Sigmoid colon (tissue), 6 donors: ENCODE measurements at regions not wholly inside any gene's neighbourhood (a gene's known extent, or its start where the extent isn't known, plus 50 kb on each side); places are given as distances from the start of the nearest gene placed in this dataset.

Experiments
- DNase-seq: peaks from one replicate; pipeline ENCODE4 v3.0.0-alpha.2; 2019
- H3K27ac ChIP-seq, 4 donors: fragments of 200-600 bp; sonication (generic); one replicate each; pipeline ENCODE4 v1.5.1; 2016 to 2019; ENCODE audit warnings: mild to moderate bottlenecking in 1 of 4
- H3K27me3 ChIP-seq, 3 donors: fragments of 200-600 bp; sonication (generic); one replicate each; pipeline ENCODE4 v1.5.1; 2019; ENCODE audit warnings: mild to moderate bottlenecking in 1 of 3
- H3K36me3 ChIP-seq, 4 donors: fragments of 200-600 bp; sonication (generic); one replicate each; pipeline ENCODE4 v1.5.1; 2016 to 2019
- H3K4me1 ChIP-seq, 4 donors: fragments of 200-600 bp; sonication (generic); one replicate each; pipeline ENCODE4 v1.5.1; 2017 to 2019
- H3K4me3 ChIP-seq, 4 donors: fragments of 200-600 bp; sonication (generic); one replicate each; pipeline ENCODE4 v1.5.1; 2017 to 2019; ENCODE audit warnings: mild to moderate bottlenecking in 2 of 4, moderate library complexity in 1 of 4
- H3K9me3 ChIP-seq, 4 donors: fragments of 200-600 bp in 3 of 4; sonication (generic) in 3 of 4; one replicate each; pipeline versions ENCODE4 v1.5.1 to v1.6.1; 2013 to 2019
- EP300 ChIP-seq, 4 donors: sonication (generic); formaldehyde crosslinking; IDR thresholded peaks; one replicate each; pipeline ENCODE4 v1.6.1; 2017; ENCODE audit warnings: antibody characterized with exemption in 4 of 4
- POLR2A ChIP-seq, 2 donors: fragments of 450-650 bp; IDR thresholded peaks; one replicate each; pipeline ENCODE4 v1.6.1; 2016; ENCODE audit warnings: antibody characterized with exemption in 2 of 2, mild to moderate bottlenecking in 2 of 2, moderate library complexity in 2 of 2
- POLR2AphosphoS5 ChIP-seq, 4 donors: sonication (generic); formaldehyde crosslinking; IDR thresholded peaks; one replicate each; pipeline ENCODE4 v1.6.1; 2017; ENCODE audit warnings: antibody characterized with exemption in 4 of 4
- WGBS, 2 donors: extraction: QIAGEN DNeasy Blood & Tissue Kit; methylation state at CpG; one replicate each; pipeline ENCODE4 v1.1.7; 2013; 5-methylcytosine and 5-hydroxymethylcytosine counted together
- intact Hi-C: fragments of 100-400 bp; cut with DNase I; formaldehyde crosslinking; loops from one replicate; pipeline ENCODE4 v1.15.1; 2023
- TF ChIP-seq, protein P1 (sequence below), 4 experiments: fragments of 450-650 bp in 3 of 4; fragments of 200-600 bp in 1 of 4; IDR thresholded peaks; one replicate each; pipeline ENCODE4 v1.5.1; 2016 to 2019; ENCODE audit warnings: antibody characterized with exemption in 4 of 4, mild to moderate bottlenecking in 3 of 4, moderate library complexity in 2 of 4
- donor health status: healthy with polysubstance abuse.
- donor health status: healthy.

GRCh38 chr16:51710905-51711563, 560.0 kb upstream of the SALL1 start:
- no peaks in the 10 kb centered on the region for H3K36me3 ChIP-seq
- no peak for TF ChIP-seq POLR2AphosphoS5 (IDR thresholded peaks at IDR 0.05)
- TF ChIP-seq, protein P1, sequence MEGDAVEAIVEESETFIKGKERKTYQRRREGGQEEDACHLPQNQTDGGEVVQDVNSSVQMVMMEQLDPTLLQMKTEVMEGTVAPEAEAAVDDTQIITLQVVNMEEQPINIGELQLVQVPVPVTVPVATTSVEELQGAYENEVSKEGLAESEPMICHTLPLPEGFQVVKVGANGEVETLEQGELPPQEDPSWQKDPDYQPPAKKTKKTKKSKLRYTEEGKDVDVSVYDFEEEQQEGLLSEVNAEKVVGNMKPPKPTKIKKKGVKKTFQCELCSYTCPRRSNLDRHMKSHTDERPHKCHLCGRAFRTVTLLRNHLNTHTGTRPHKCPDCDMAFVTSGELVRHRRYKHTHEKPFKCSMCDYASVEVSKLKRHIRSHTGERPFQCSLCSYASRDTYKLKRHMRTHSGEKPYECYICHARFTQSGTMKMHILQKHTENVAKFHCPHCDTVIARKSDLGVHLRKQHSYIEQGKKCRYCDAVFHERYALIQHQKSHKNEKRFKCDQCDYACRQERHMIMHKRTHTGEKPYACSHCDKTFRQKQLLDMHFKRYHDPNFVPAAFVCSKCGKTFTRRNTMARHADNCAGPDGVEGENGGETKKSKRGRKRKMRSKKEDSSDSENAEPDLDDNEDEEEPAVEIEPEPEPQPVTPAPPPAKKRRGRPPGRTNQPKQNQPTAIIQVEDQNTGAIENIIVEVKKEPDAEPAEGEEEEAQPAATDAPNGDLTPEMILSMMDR (IDR thresholded peaks at IDR 0.05) = no peak
- H3K27ac ChIP-seq = no peak overlapping the region
- no peaks in the 10 kb centered on the region for H3K4me1 ChIP-seq
- 82 to 85% methylated on average over 2 of the region's 2 CpGs for WGBS, 2 donors
- H3K27me3 ChIP-seq = no peaks in the 10 kb centered on the region
- H3K9me3 ChIP-seq = peaks cover 0 to 2% (median 0%) of the 10 kb centered on the region in 4 donors
- no peak for DNase-seq
- intact Hi-C loops = no loop called here
- H3K4me3 ChIP-seq = no peak overlapping the region

- Histone ChIP-seq H3K9me3 (no peaks in the 10 kb centered on the region), H3K27ac (no peak overlapping the region), H3K27me3 (no peaks in the 10 kb centered on the region), H3K36me3 (no peaks in the 10 kb centered on the region), H3K4me3 (no peak overlapping the region), H3K4me1 (no peaks in the 10 kb centered on the region)
- TF ChIP-seq POLR2AphosphoS5 (IDR thresholded peaks at IDR 0.05) = no peak
- no peak for TF ChIP-seq EP300 (IDR thresholded peaks at IDR 0.05)
- TF ChIP-seq POLR2A (IDR thresholded peaks at IDR 0.05) = no peak
- TF ChIP-seq, protein P1 (IDR thresholded peaks at IDR 0.05) = no peak
- intact Hi-C loops = no loop called here
- 82 to 87% methylated on average over 10 of the region's 10 CpGs for WGBS, 2 donors
- no peak for DNase-seq
These were observed 559.1 kb upstream of the SALL1 start for GRCh38 chr16:51710186-51710585.

- intact Hi-C loops = no loop called here
- H3K9me3 ChIP-seq = no peaks in the 10 kb centered on the region
- 72 to 74% methylated on average over 4 of the region's 4 CpGs for WGBS, 2 donors
- H3K27me3 ChIP-seq = no peaks in the 10 kb centered on the region
- no peaks in the 10 kb centered on the region for H3K4me1 ChIP-seq
- no peak for DNase-seq
- no peak for TF ChIP-seq POLR2AphosphoS5 (IDR thresholded peaks at IDR 0.05)
- TF ChIP-seq EP300 (IDR thresholded peaks at IDR 0.05) = no peak
- TF ChIP-seq, protein P1 (IDR thresholded peaks at IDR 0.05) = no peak
- TF ChIP-seq POLR2A (IDR thresholded peaks at IDR 0.05) = no peak
- H3K27ac ChIP-seq = no peak overlapping the region
- H3K36me3 ChIP-seq = no peaks in the 10 kb centered on the region
- H3K4me3 ChIP-seq = no peak overlapping the region
These were observed 557.8 kb upstream of the SALL1 start for GRCh38 chr16:51708861-51709260.

DNA sequence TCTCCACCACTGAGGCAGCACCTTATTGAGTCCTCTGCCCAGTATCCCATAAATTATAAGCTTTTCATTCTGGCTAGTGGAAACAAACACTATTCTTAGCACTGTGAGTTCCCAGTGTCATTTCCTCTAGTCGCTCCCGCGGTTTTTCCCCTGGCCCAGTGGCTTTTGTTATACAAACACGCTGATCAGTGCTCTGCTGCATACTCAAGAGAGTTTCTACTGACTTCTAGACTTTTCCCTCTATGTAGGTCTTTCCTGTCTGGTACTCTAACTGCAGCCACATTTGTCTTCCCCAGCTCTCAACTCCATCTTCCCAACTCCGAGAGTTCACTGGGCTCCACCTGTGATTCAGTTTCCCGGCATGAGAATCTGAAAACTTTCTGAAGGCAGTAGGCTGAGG, 556.6 kb upstream of the SALL1 start:
- no peak for DNase-seq
- no peaks in the 10 kb centered on the region for H3K9me3 ChIP-seq
- WGBS, 2 donors = 40 to 66% methylated on average over 6 of the region's 6 CpGs
- H3K4me3 ChIP-seq = no peak overlapping the region
- TF ChIP-seq EP300 (IDR thresholded peaks at IDR 0.05) (no peak), POLR2A (IDR thresholded peaks at IDR 0.05) (no peak), POLR2AphosphoS5 (IDR thresholded peaks at IDR 0.05) (no peak)
- TF ChIP-seq, protein P1 (IDR thresholded peaks at IDR 0.05) = no peak
- H3K27me3 ChIP-seq = no peaks in the 10 kb centered on the region
- H3K27ac ChIP-seq = no peak overlapping the region
- no peaks in the 10 kb centered on the region for H3K4me1 ChIP-seq
- no peaks in the 10 kb centered on the region for H3K36me3 ChIP-seq
- intact Hi-C loops = no loop called here

GRCh38 chr16:51705142-51705541, 554.1 kb upstream of the SALL1 start:
- Histone ChIP-seq H3K27ac (no peak overlapping the region), H3K36me3 (no peaks in the 10 kb centered on the region), H3K27me3 (no peaks in the 10 kb centered on the region), H3K9me3 (no peaks in the 10 kb centered on the region), H3K4me1 (no peaks in the 10 kb centered on the region), H3K4me3 (no peak overlapping the region)
- DNase-seq = no peak
- TF ChIP-seq EP300 (IDR thresholded peaks at IDR 0.05) (no peak), POLR2A (IDR thresholded peaks at IDR 0.05) (no peak), POLR2AphosphoS5 (IDR thresholded peaks at IDR 0.05) (no peak)
- TF ChIP-seq, protein P1 (IDR thresholded peaks at IDR 0.05) = no peak
- intact Hi-C loops = no loop called here
